ENCODE measurements at regions not wholly inside any gene's neighbourhood (a gene's known extent, or its start where the extent isn't known, plus 50 kb on each side); places are given as distances from the start of the nearest gene placed in this dataset.
"Not testable (repeated sequence)": the region's sequence is repeated elsewhere in the genome, so short reads cannot be mapped to it uniquely, and the experiment has no call there.

DNA sequence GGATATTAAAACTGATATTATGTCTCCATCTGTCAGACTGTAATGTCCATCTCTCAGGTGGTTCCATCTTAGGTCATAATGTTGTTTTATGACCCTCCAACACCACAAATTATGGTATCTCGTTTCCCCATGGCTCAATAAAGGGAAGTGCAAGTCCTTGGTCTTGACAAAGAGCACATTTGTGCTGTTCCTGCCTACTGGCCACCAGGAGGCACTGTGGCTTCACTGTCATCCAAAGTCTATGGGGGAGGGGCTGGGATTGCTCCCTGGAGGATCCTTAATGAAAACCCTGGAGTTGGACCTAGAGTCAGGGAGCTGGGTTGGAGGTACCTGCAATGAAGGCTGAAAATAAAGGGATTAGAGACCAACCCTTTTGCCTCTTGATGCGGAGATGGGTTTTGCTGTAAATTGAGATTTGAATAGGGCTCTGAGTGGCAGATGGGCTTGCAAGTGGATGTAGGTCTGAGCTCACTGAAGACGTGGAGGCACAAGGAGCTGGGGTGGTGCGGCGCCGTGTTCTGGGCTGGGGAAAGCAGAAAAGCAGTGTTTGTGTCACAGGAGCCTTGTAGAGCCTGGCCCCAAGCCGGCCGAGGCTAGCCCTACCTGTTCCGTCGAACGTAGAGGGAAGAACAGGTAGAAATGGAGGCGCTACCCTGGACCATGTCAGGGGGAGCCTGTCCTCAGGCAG, 180.5 kb upstream of the PRSS58 start:
- TF ChIP-seq POLR2A (IDR thresholded peaks at IDR 0.05) (no peak), CTCF (IDR thresholded peaks at IDR 0.05) (peak; percentile 37 to 52 (median 41))
- H3K27me3 ChIP-seq: no peaks in the 10 kb centered on the region
- no peak overlapping the region for H3K27ac ChIP-seq
- DNase-seq: peak; percentile 62
- intact Hi-C loops (cut with DNase I; ENCODE audit: low total_unique reads): no loop called here
- H3K36me3 ChIP-seq (ENCODE audit: low read depth, missing control alignments): no peaks in the 10 kb centered on the region
- no peaks in the 10 kb centered on the region for H3K9me3 ChIP-seq
- H3K4me1 ChIP-seq: no peaks in the 10 kb centered on the region
- no peak overlapping the region for H3K4me3 ChIP-seq
- WGBS, 2 donors: 59 to 84% methylated on average over 12 of the region's 12 CpGs

- no peaks in the 10 kb centered on the region for H3K36me3 ChIP-seq (ENCODE audit: low read depth, missing control alignments)
- H3K4me1 ChIP-seq: no peaks in the 10 kb centered on the region
- no peak for DNase-seq
- no peaks in the 10 kb centered on the region for H3K27me3 ChIP-seq
- no peak overlapping the region for H3K27ac ChIP-seq
- intact Hi-C loops (cut with DNase I; ENCODE audit: low total_unique reads): no loop called here
- TF ChIP-seq POLR2A (IDR thresholded peaks at IDR 0.05): no peak
- TF ChIP-seq CTCF (IDR thresholded peaks at IDR 0.05): no peak
- H3K9me3 ChIP-seq: no peaks in the 10 kb centered on the region
- no peak overlapping the region for H3K4me3 ChIP-seq
These were observed 179.9 kb upstream of the PRSS58 start for GRCh38 chr7:142437741-142438140.

DNA sequence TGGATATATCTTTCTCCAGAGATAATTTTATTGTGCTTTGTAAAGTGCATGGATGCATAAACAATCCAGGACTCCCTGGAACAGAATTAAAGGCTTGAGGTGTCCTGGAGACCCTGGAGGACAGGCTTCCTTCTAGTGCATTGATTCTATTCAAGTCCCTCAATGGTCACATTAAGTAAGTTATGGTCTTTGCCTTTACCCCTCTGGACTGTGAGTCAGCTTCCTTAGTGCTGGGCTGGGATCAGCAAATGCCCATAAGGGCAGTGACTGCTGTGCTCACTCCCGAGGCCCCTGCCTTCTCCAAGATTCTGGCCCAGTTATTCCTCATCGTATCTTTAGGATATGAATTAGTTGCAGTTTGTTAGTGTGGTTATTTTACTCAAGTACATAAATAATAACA, 178.7 kb upstream of the PRSS58 start:
- Histone ChIP-seq H3K27me3 (no peaks in the 10 kb centered on the region), H3K9me3 (no peaks in the 10 kb centered on the region), H3K4me1 (no peaks in the 10 kb centered on the region), H3K4me3 (no peak overlapping the region), H3K36me3 (ENCODE audit: low read depth, missing control alignments) (no peaks in the 10 kb centered on the region), H3K27ac (no peak overlapping the region)
- WGBS, 2 donors: 83 to 85% methylated on average over 2 of the region's 2 CpGs
- intact Hi-C loops (cut with DNase I; ENCODE audit: low total_unique reads): no loop called here
- TF ChIP-seq CTCF (IDR thresholded peaks at IDR 0.05) (no peak), POLR2A (IDR thresholded peaks at IDR 0.05) (no peak)
- no peak for DNase-seq

DNA sequence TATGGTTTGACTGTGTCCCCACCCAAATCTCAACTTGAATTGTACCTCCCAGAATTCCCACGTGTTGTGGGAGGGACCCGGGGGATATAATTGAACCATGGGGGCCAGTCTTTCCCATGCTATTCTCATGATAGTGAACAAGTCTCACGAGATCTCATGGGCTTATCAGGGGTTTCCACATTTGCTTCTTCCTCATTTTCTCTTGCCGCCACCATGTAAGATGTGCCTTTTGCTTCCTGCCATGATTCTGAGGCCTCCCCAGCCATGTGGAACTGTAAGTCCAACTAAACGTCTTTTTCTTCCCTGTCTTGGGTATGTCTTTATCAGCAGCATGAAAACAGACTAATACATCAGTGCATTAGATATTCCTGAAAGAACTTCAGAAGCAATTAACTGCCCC, 177.7 kb upstream of the PRSS58 start:
- intact Hi-C loops (cut with DNase I; ENCODE audit: low total_unique reads): not testable (repeated sequence)

GRCh38 chr7:142434666-142435167, 176.9 kb upstream of the PRSS58 start:
- Histone ChIP-seq H3K27ac (no peak overlapping the region), H3K9me3 (no peaks in the 10 kb centered on the region), H3K36me3 (ENCODE audit: low read depth, missing control alignments) (no peaks in the 10 kb centered on the region), H3K27me3 (no peaks in the 10 kb centered on the region), H3K4me3 (no peak overlapping the region), H3K4me1 (no peaks in the 10 kb centered on the region)
- no peak for DNase-seq
- intact Hi-C loops (cut with DNase I; ENCODE audit: low total_unique reads): no loop called here
- no peak for TF ChIP-seq POLR2A (IDR thresholded peaks at IDR 0.05)
- TF ChIP-seq CTCF (IDR thresholded peaks at IDR 0.05): no peak
- WGBS, 2 donors: 88 to 95% methylated on average over 7 of the region's 7 CpGs

More for the DNA sequence above, 177.7 kb upstream of the PRSS58 start:
- H3K4me1 ChIP-seq; H3K36me3 ChIP-seq (ENCODE audit: low read depth, missing control alignments); H3K4me3 ChIP-seq; H3K27me3 ChIP-seq; DNase-seq; H3K27ac ChIP-seq; H3K9me3 ChIP-seq: not testable (repeated sequence)
- 77 to 80% methylated on average over 5 of the region's 5 CpGs for WGBS, 2 donors

DNA sequence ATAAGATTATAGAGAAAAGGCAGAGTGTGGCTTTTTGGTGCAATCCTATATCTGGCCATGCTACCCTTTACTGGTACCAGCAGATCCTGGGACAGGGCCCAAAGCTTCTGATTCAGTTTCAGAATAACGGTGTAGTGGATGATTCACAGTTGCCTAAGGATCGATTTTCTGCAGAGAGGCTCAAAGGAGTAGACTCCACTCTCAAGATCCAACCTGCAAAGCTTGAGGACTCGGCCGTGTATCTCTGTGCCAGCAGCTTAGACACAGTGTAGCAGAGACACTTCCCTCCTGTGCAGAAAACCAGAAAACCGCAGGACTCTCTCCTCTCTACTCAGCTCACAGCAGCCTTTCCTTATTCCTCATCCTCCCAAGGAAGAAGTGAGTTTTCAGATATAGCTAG, 176.3 kb upstream of the PRSS58 start:
- H3K9me3 ChIP-seq; H3K36me3 ChIP-seq (ENCODE audit: low read depth, missing control alignments); H3K27me3 ChIP-seq; DNase-seq; H3K4me3 ChIP-seq; H3K4me1 ChIP-seq; intact Hi-C loops (cut with DNase I; ENCODE audit: low total_unique reads); H3K27ac ChIP-seq: not testable (repeated sequence)
- WGBS, 2 donors: 58 to 79% methylated on average over 5 of the region's 5 CpGs

Data from testis (tissue), 2 donors.